Activated CD4-positive, alpha-beta T cell treated with anti-CD3 and anti-CD28 coated beads, Interleukin-2, Interleukin-6, amounts not matched to agents 100 ng/mL and 50 ng/mL, durations not matched to agents 16 hours and 8 hours (primary cell): ENCODE measurements at regions not wholly inside any gene's neighbourhood (a gene's known extent, or its start where the extent isn't known, plus 50 kb on each side); places are given as distances from the start of the nearest gene placed in this dataset.
"Not testable (repeated sequence)": the region's sequence is repeated elsewhere in the genome, so short reads cannot be mapped to it uniquely, and the experiment has no call there.

Source experiments
- DNase-seq: peaks from one replicate; pipeline ENCODE4 v3.0.0-alpha.2; 2020

DNA sequence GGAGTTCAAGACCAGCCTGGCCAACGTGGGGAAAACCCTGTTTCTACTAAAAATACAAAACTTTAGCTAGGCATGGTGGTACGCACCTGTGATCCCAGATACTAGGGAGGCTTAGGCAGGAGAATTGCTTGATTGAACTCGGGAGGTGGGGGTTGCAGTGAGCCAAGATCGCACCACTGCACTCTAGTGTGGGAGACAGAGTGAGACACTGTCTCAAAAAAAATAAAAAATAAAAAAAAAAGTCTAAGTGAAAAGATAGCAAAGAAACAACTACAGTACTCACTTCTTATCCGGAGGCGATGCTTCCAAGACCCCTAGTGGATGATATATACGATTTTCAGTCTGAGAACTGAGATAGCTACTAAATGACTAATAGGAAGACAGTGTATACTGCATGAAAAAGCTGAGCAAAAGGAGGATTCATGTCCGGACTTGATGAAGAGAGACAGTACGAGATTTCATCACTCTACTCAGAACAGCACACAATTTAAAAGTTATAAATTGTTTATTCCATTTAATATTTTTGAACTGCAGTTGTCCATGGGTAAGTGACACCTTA, 138.7 kb upstream of the GOLGA6L6 start:
- not testable (repeated sequence) for DNase-seq

GRCh38 chr15:20672470-20672869, 130.9 kb upstream of the GOLGA6L6 start:
- no peak for DNase-seq

DNA sequence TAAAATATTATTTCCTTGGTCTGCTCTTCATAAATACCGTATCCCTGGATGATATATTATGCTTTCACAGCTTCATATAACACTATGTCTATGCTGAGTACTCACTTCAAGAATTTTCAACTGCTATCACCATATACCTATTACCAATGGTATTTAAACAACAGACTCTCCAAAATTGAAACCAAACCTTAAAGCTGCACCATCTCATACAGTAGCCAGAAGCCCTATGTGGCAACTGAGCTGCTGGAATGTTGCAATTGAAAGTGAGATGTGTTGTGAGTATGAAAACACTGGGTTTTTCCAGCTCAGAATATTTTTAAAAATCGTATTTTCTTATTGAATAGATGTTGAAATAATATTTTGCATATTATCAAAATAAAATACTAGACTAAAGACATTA, 130.1 kb upstream of the GOLGA6L6 start:
- no peak for DNase-seq

- DNase-seq: not testable (repeated sequence)
These were observed 124.8 kb upstream of the GOLGA6L6 start for GRCh38 chr15:20666410-20666809.

DNA sequence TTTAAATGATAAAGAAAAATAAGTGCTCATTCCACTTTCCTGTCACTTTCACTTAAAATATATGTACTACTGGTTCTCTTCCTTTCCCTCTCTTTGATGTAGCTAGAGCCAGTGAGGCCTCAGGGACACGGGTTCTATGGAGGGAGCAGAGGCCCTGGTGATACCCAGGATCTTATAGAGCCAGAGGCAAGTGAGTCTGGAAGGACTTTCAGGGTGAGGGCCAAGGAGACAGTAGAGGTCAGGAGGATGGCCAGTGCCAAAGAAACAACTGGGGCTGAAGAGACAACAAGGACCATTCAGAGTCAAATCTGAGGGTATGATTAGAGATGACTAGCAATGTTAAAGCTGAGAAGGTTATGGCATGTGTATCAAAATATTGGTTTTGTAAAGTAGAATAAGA, 124.1 kb upstream of the GOLGA6L6 start:
- no peak for DNase-seq

DNA sequence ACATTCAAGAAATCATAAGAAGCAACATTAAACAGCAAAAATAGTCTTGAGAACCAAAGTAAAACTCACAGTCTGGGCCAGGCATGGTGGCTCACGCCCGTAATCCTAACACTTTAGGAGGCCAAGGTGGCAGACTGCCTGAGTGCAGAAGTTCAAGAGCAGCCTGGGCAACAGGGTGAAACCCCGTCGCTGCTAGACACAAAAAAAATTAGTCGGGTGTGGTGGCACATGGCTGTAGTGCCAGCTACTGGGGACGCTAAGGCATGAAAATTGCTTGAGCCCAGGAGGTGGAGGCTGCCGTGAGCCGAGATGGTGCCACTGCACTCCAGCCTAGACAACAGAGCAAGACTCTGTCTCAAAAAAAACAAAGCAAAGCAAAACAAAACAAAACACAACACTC, 117.7 kb upstream of the GOLGA6L6 start:
- no peak for DNase-seq

DNA sequence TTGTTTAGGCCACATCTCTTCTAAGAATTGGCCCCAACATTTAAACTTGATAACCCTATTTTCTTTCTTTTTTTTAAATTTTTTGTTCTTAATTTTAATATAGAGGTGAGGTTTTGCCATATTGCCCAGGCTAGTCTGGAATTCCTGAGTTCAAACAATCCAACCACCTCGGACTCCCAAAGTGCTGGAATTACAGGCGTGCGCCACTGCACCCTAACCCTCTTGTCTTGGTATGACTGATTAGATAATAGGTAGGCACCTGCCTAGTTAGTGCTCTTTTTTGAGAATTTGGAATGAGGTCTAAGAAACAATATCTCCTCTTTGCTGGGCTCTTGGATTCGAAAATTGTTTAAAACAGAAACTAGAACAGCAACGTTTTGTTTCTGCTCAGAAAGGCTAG, 116.4 kb upstream of the GOLGA6L6 start:
- no peak for DNase-seq

- no peak for DNase-seq
These were observed 115.5 kb upstream of the GOLGA6L6 start for GRCh38 chr15:20657084-20657483.

GRCh38 chr15:20652914-20653313, 111.3 kb upstream of the GOLGA6L6 start:
- no peak for DNase-seq

- not testable (repeated sequence) for DNase-seq
These were observed 106.9 kb upstream of the GOLGA6L6 start for GRCh38 chr15:20648402-20648975.

GRCh38 chr15:20646529-20647142, 105.0 kb upstream of the GOLGA6L6 start:
- DNase-seq: no peak

DNA sequence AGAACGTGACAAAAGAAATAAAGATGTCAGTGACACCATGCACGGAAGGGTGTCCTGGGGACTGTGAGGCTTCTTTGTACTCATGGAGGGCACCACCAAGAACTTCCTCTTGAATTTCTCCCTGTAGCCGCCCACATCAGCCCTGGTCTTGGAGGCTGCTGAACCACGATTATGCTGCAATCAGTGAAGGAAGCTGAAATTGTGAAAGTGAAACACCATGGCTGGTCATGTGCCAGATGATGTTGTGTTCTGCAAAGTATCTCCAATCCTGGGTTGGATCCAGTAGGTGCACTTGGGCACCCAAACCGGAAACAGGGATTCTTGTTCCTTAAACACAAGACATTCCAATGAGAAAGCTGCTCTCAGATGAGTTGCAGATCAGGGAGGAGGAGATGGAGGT, 104.4 kb upstream of the GOLGA6L6 start:
- peak; percentile 43 for DNase-seq

DNA sequence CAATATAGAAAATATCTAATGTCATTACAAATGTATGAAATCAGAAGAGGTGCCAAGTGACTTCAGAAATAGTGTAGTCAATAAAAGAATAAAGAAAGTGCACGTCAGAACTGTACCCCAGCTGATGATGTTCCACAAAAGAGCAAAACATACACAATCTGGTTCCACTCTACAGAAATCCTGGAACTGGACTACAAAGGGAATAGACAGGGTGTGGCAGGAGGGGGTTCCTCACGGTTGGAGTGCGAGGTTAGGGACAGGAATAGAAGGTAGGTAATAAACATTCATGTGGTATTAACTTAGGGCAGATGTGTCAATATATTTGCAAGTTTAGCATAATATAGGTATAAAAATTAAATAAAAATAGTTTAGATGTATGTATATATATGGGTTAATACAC, 103.3 kb upstream of the GOLGA6L6 start:
- no peak for DNase-seq

DNA sequence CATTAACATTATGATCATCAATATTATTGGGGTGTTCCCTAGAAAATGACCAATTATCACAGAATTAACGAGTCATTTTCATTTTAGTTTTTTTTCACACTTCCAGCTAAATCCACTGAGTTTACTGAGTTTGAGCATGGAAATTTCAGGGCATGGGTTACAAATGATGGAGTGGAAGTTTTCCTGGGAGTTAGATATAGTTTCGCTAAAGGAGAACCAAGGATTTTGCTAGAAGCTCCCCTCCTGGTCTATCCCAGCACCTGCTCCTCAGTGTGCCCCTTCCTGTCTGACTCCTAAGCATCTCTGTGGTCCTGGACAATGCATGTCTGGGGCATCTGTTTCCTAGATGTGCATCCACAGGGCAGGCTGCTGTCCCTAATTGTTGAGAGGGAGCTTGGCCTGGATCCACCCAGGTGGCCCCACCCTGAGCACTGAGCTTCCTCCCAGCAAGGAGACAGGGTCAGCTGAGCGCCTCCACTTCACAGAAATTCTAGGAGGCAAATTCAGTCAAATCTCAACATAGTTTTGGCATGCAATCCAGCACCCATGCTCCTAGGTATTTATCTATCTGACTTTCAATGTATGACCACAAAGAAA, 102.3 kb upstream of the GOLGA6L6 start:
- DNase-seq: no peak

DNA sequence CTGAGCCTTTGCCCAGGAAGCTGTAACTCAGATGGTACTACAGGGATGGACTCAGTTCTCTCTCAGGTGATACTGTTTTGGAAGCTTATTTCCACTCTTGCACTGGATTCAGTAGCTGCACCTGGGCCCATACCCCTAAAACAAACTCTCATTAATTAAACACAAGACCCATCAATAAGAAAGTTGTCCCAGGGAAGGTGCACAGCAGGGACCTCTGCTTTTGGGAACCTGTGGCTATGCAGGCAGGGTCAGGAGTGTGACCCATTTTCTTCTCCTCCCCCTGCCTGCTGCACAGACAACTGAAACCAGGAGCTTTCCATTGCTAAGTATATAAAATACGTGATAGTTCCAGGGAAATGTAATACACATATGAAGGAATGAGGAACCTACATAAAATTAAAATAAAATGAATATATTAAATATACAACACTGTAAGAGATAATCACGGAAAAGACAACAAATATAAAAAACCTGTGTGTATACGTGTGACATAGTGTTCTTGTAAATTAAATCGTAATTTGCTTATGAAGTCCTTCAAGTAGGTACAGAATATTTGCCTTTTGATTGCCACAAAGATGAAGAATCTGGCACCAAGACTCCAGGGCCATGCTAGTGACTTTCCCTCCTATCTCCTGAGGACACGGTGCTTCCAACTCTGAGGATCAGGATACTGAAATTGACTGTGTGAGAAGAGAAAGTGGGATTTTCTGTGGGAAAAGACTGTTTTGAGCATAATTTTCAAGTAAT, 101.6 kb upstream of the GOLGA6L6 start:
- DNase-seq: no peak

- DNase-seq: no peak
These were observed 100.6 kb upstream of the GOLGA6L6 start for GRCh38 chr15:20642054-20642767.

- DNase-seq: not testable (repeated sequence)
These were observed 98.8 kb upstream of the GOLGA6L6 start for GRCh38 chr15:20640427-20640826.

- not testable (repeated sequence) for DNase-seq
These were observed 97.6 kb upstream of the GOLGA6L6 start for GRCh38 chr15:20639224-20639623.

DNA sequence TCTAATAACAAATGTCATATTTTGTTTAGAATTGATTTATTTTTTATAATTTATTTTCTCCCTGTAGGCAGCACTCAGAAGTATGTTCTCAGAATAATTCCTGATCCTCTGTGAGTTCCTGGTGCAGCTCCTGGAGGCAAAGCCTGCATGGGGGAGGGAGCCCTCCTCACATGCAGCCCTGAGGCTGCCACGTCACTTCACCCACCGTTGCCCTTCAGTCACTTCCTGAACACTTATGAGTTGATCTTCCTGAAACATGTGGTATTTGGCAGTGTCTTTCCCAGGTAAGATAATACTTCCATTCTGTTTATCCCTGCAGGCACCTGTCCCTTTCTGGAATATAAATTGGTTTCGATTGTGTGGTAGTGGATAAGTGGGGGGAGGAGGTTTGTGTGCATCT, 95.9 kb upstream of the GOLGA6L6 start:
- not testable (repeated sequence) for DNase-seq

GRCh38 chr15:20629526-20629925, 87.9 kb upstream of the GOLGA6L6 start:
- DNase-seq: not testable (repeated sequence)

DNA sequence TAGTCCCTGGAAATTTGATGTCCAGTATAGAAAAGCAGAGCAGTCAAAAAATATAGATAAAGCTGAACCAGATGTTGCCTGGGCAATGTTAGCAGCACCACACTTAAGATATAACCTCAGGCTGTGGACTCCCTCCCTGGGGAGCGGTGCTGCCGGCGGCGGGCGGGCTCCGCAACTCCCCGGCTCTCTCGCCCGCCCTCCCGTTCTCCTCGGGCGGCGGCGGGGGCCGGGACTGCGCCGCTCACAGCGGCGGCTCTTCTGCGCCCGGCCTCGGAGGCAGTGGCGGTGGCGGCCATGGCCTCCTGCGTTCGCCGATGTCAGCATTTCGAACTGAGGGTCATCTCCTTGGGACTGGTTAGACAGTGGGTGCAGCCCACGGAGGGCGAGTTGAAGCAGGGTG, 86.9 kb upstream of the GOLGA6L6 start:
- DNase-seq: not testable (repeated sequence)

GRCh38 chr15:20625469-20625868, 83.9 kb upstream of the GOLGA6L6 start:
- DNase-seq: not testable (repeated sequence)

DNA sequence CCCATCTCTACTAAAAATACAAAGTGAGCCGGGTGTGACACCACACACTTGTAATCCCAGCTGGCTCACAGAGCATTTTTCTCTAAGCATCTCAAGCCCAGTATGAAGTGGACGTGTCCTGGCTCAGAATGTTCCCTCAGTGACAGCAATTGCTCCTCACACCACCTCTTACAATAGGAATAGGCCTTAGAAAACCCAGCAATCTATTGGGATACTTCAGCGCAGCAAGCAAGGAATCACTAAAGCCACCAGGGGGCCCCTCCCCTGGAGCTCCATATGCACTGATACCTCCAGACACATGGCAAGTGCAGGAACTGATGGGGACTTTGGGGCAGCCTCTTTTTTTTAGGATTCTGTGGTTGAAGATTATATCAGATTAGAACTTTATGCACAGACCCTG, 82.5 kb upstream of the GOLGA6L6 start:
- peak; percentile 39 for DNase-seq
